ENCODE measurements at regions not wholly inside any gene's neighbourhood (a gene's known extent, or its start where the extent isn't known, plus 50 kb on each side); places are given as distances from the start of the nearest gene placed in this dataset.

GRCh38 chr4:108391701-108392455 lies 223.1 kb upstream of the LEF1 start:
- H3K36me3 Mint-ChIP-seq (ENCODE audit: insufficient read depth, unreplicated experiment) = no peaks in the 10 kb centered on the region
- Histone ChIP-seq H3K27me3 (replicated peaks; ENCODE audit: control insufficient read depth, insufficient read depth, low read length) (no peaks in the 10 kb centered on the region), H3K36me3 (ENCODE audit: control insufficient read depth, insufficient read depth, low read length) (no peaks in the 10 kb centered on the region), H3K4me1 (no peaks in the 10 kb centered on the region), H3K9me3 (no peaks in the 10 kb centered on the region), H3K4me3 (ENCODE audit: low read depth, low read length) (no peak overlapping the region)
- H3K4me3 Mint-ChIP-seq (ENCODE audit: unreplicated experiment) = no peak overlapping the region
- H3K4me1 Mint-ChIP-seq (ENCODE audit: low read depth, unreplicated experiment) = no peaks in the 10 kb centered on the region
- intact Hi-C loops (cut with micrococcal nuclease; ENCODE audit: unreplicated experiment) = no loop called here
- no peaks in the 10 kb centered on the region for H3K27me3 Mint-ChIP-seq (ENCODE audit: insufficient read depth, unreplicated experiment)
- ChIA-PET POLR2A (no interaction called here), CTCF (no interaction called here)
- TF ChIP-seq CTCF (IDR thresholded peaks at IDR 0.05; ENCODE audit: insufficient read depth in 1 of 2, low read depth in 1 of 2, low read length in 1 of 2, severe bottlenecking in 1 of 2, unreplicated experiment in 1 of 2) = no peak
- no peak overlapping the region for H3K27ac Mint-ChIP-seq (ENCODE audit: unreplicated experiment)
- DNase-seq = no peak
- BruUV-seq (replicated peaks) = no TSS peak
- no peaks in the 10 kb centered on the region for H3K9me3 Mint-ChIP-seq (ENCODE audit: unreplicated experiment)

DNA sequence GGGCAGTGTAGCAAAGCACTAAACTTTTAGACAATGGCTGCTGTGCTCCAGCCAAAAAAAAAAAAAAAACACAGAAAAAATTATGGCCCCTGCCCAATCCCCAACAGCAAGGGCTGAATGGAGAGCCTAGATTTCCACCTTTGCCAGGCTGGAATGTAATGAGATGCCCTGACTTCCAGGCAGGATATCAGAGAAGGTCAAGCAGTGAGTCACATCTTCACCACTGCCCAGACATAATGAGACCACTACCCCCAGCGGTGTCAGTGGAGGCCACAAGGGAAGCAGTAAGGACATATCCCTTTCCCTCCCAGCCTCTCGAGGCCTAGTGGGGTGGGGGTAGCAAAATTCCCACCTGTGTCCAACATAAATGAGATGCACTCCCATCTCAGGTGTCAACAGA lies 216.3 kb upstream of the LEF1 start:
- Histone ChIP-seq H3K36me3 (ENCODE audit: control insufficient read depth, insufficient read depth, low read length) (no peaks in the 10 kb centered on the region), H3K4me1 (no peaks in the 10 kb centered on the region), H3K9me3 (no peaks in the 10 kb centered on the region), H3K4me3 (ENCODE audit: low read depth, low read length) (no peak overlapping the region), H3K27me3 (replicated peaks; ENCODE audit: control insufficient read depth, insufficient read depth, low read length) (no peaks in the 10 kb centered on the region; the same call in 1 of the 2 replicates)
- Mint-ChIP-seq H3K4me3 (ENCODE audit: unreplicated experiment) (no peak overlapping the region), H3K9me3 (ENCODE audit: unreplicated experiment) (no peaks in the 10 kb centered on the region), H3K27ac (ENCODE audit: unreplicated experiment) (no peak overlapping the region), H3K4me1 (ENCODE audit: low read depth, unreplicated experiment) (no peaks in the 10 kb centered on the region), H3K27me3 (ENCODE audit: insufficient read depth, unreplicated experiment) (peaks cover 7% of the 10 kb centered on the region), H3K36me3 (ENCODE audit: insufficient read depth, unreplicated experiment) (no peaks in the 10 kb centered on the region)
- DNase-seq = no peak
- ChIA-PET CTCF (interaction anchor here (0.6 kb wide), 2 partner anchors 33 to 130 kb away, joined by 4 to 9 read pairs; no protein-coding TSS in a partner anchor), POLR2A (no interaction called here)
- intact Hi-C loops (cut with micrococcal nuclease; ENCODE audit: unreplicated experiment) = no loop called here
- BruUV-seq (replicated peaks) = no TSS peak
- no peak for TF ChIP-seq CTCF (IDR thresholded peaks at IDR 0.05; ENCODE audit: insufficient read depth in 1 of 2, low read depth in 1 of 2, low read length in 1 of 2, severe bottlenecking in 1 of 2, unreplicated experiment in 1 of 2)

- Mint-ChIP-seq H3K4me3 (ENCODE audit: unreplicated experiment) (no peak overlapping the region), H3K9me3 (ENCODE audit: unreplicated experiment) (no peaks in the 10 kb centered on the region), H3K27ac (ENCODE audit: unreplicated experiment) (no peak overlapping the region), H3K27me3 (ENCODE audit: insufficient read depth, unreplicated experiment) (peaks cover 7% of the 10 kb centered on the region), H3K36me3 (ENCODE audit: insufficient read depth, unreplicated experiment) (no peaks in the 10 kb centered on the region), H3K4me1 (ENCODE audit: low read depth, unreplicated experiment) (no peaks in the 10 kb centered on the region)
- H3K9me3 ChIP-seq = no peaks in the 10 kb centered on the region
- H3K36me3 ChIP-seq (ENCODE audit: control insufficient read depth, insufficient read depth, low read length) = no peaks in the 10 kb centered on the region
- DNase-seq = no peak
- ChIA-PET CTCF (interaction anchor here (0.6 kb wide), 1 partner anchor 129 kb away, joined by 4 read pairs; no protein-coding TSS in a partner anchor), POLR2A (no interaction called here)
- H3K4me3 ChIP-seq (ENCODE audit: low read depth, low read length) = no peak overlapping the region
- intact Hi-C loops (cut with micrococcal nuclease; ENCODE audit: unreplicated experiment) = no loop called here
- H3K4me1 ChIP-seq = no peaks in the 10 kb centered on the region
- H3K27me3 ChIP-seq (replicated peaks; ENCODE audit: control insufficient read depth, insufficient read depth, low read length) = no peaks in the 10 kb centered on the region; the same call in 1 of the 2 replicates
- no TSS peak for BruUV-seq (replicated peaks)
- TF ChIP-seq CTCF (IDR thresholded peaks at IDR 0.05; ENCODE audit: insufficient read depth in 1 of 2, low read depth in 1 of 2, low read length in 1 of 2, severe bottlenecking in 1 of 2, unreplicated experiment in 1 of 2) = no peak
These were observed 215.8 kb upstream of the LEF1 start for GRCh38 chr4:108384544-108384943.

Measured in Caco-2 (cell line).